ENCODE measurements at regions not wholly inside any gene's neighbourhood (a gene's known extent, or its start where the extent isn't known, plus 50 kb on each side); places are given as distances from the start of the nearest gene placed in this dataset.

DNA sequence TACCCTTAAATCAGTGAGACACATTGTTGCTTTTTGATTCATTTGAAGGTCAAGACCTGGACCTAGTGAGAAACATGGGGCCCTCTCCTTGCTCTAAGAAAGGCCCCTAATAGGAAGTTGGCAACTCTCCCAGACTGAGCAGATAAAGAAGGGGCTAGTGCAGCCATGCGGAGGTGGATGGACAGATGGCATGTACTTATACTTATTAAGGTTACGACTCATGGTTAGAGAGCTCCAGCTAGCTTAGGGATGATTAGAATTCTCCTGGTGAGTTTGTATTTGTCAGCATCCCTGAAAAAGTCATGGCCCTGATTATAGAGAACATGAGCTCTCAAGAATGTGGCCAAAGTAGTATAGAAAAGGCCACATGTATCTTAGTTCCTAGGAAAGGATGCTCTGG is 112.1 kb upstream of the BDNF start:
- Histone ChIP-seq H3K4me1 (ENCODE audit: insufficient read depth) (no peaks in the 10 kb centered on the region), H3K4me2 (no peak overlapping the region), H3K27me3 (ENCODE audit: insufficient read depth) (no peaks in the 10 kb centered on the region), H3F3A (replicated peaks; ENCODE audit: low read depth) (no peaks in the 10 kb centered on the region), H3K9me2 (ENCODE audit: insufficient read depth) (peaks cover 6% of the 10 kb centered on the region; the same call in 1 of the 2 replicates), H4K20me1 (replicated peaks; ENCODE audit: insufficient read depth) (no peaks in the 10 kb centered on the region), H3K27ac (ENCODE audit: low read depth) (no peak overlapping the region), H3K79me2 (replicated peaks; ENCODE audit: insufficient read depth) (no peaks in the 10 kb centered on the region), H2AFZ (no peak overlapping the region), H3K4me3 (no peak overlapping the region), H3K36me3 (ENCODE audit: insufficient read depth) (no peaks in the 10 kb centered on the region)
- TF ChIP-seq EZH2phosphoT487 (IDR thresholded peaks at IDR 0.05; ENCODE audit: unreplicated experiment), result no peak
- TF ChIP-seq STAT1 (IDR thresholded peaks at IDR 0.05; ENCODE audit: unreplicated experiment), result no peak
- no peak for TF ChIP-seq CREB1 (CRISPR knock-in tag; IDR thresholded peaks at IDR 0.05; ENCODE audit: low read depth)
- TF ChIP-seq ZNF331 (CRISPR knock-in tag; IDR thresholded peaks at IDR 0.05; ENCODE audit: low read depth), result no peak
- Mint-ChIP-seq H3K4me1 (no peaks in the 10 kb centered on the region), H3K27ac (no peak overlapping the region), H3K9me3 (no peaks in the 10 kb centered on the region), H3K27me3 (ENCODE audit: insufficient read depth, low read depth, poor library complexity) (no peaks in the 10 kb centered on the region), H3K4me3 (no peak overlapping the region), H3K36me3 (ENCODE audit: low read depth) (no peaks in the 10 kb centered on the region)
- ATAC-seq (no peak), DNase-seq (ENCODE audit: low spot score) (no peak)

DNA sequence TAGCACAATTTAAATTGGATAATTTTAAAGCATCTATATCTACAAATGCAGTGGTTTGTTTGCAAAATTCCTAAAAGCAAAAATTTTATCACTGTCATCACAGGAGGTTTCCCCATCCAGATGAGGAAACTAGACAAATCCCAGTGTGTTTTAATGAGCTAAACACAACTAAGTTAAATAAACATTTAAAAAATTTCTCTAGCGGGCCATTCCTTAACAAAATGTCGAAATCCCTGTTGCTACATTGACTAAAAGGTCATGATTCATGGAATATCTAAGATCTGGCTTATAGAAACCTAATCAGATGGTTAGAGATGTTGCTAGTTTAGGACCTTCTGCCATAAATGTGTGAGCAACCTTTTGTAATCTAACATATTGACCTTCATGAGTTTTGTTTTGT is 107.3 kb upstream of the BDNF start:
- no peak overlapping the region for H3K4me3 Mint-ChIP-seq
- H4K20me1 ChIP-seq (replicated peaks; ENCODE audit: insufficient read depth), result no peaks in the 10 kb centered on the region
- H3K4me1 Mint-ChIP-seq, result no peaks in the 10 kb centered on the region
- H3K36me3 ChIP-seq (ENCODE audit: insufficient read depth), result no peaks in the 10 kb centered on the region
- ATAC-seq (no peak), DNase-seq (ENCODE audit: low spot score) (no peak)
- H3K27me3 Mint-ChIP-seq (ENCODE audit: insufficient read depth, low read depth, poor library complexity), result no peaks in the 10 kb centered on the region
- H3K4me1 ChIP-seq (ENCODE audit: insufficient read depth), result no peaks in the 10 kb centered on the region
- H3K79me2 ChIP-seq (replicated peaks; ENCODE audit: insufficient read depth), result no peaks in the 10 kb centered on the region
- no peaks in the 10 kb centered on the region for H3K36me3 Mint-ChIP-seq (ENCODE audit: low read depth)
- H3K9me3 Mint-ChIP-seq, result no peaks in the 10 kb centered on the region
- no peak overlapping the region for H2AFZ ChIP-seq
- H3K4me3 ChIP-seq, result no peak overlapping the region
- no peak overlapping the region for H3K4me2 ChIP-seq
- H3F3A ChIP-seq (replicated peaks; ENCODE audit: low read depth), result no peaks in the 10 kb centered on the region
- H3K27ac ChIP-seq (ENCODE audit: low read depth), result no peak overlapping the region
- no peak overlapping the region for H3K27ac Mint-ChIP-seq
- no peaks in the 10 kb centered on the region for H3K27me3 ChIP-seq (ENCODE audit: insufficient read depth)
- H3K9me2 ChIP-seq (ENCODE audit: insufficient read depth), result no peaks in the 10 kb centered on the region
- TF ChIP-seq EZH2 (IDR thresholded peaks at IDR 0.05; ENCODE audit: low read depth, unreplicated experiment) (no peak), STAT1 (IDR thresholded peaks at IDR 0.05; ENCODE audit: unreplicated experiment) (no peak), CREB1 (CRISPR knock-in tag; IDR thresholded peaks at IDR 0.05; ENCODE audit: low read depth) (no peak), EZH2phosphoT487 (IDR thresholded peaks at IDR 0.05; ENCODE audit: unreplicated experiment) (no peak), ZNF331 (CRISPR knock-in tag; IDR thresholded peaks at IDR 0.05; ENCODE audit: low read depth) (no peak), JUNB (IDR thresholded peaks at IDR 0.05; ENCODE audit: unreplicated experiment) (no peak), NANOG (IDR thresholded peaks at IDR 0.05; ENCODE audit: borderline replicate concordance) (no peak)
- TF ChIP-seq, protein P1, sequence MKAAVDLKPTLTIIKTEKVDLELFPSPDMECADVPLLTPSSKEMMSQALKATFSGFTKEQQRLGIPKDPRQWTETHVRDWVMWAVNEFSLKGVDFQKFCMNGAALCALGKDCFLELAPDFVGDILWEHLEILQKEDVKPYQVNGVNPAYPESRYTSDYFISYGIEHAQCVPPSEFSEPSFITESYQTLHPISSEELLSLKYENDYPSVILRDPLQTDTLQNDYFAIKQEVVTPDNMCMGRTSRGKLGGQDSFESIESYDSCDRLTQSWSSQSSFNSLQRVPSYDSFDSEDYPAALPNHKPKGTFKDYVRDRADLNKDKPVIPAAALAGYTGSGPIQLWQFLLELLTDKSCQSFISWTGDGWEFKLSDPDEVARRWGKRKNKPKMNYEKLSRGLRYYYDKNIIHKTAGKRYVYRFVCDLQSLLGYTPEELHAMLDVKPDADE (IDR thresholded peaks at IDR 0.05), result no peak
- TF ChIP-seq, protein P2, sequence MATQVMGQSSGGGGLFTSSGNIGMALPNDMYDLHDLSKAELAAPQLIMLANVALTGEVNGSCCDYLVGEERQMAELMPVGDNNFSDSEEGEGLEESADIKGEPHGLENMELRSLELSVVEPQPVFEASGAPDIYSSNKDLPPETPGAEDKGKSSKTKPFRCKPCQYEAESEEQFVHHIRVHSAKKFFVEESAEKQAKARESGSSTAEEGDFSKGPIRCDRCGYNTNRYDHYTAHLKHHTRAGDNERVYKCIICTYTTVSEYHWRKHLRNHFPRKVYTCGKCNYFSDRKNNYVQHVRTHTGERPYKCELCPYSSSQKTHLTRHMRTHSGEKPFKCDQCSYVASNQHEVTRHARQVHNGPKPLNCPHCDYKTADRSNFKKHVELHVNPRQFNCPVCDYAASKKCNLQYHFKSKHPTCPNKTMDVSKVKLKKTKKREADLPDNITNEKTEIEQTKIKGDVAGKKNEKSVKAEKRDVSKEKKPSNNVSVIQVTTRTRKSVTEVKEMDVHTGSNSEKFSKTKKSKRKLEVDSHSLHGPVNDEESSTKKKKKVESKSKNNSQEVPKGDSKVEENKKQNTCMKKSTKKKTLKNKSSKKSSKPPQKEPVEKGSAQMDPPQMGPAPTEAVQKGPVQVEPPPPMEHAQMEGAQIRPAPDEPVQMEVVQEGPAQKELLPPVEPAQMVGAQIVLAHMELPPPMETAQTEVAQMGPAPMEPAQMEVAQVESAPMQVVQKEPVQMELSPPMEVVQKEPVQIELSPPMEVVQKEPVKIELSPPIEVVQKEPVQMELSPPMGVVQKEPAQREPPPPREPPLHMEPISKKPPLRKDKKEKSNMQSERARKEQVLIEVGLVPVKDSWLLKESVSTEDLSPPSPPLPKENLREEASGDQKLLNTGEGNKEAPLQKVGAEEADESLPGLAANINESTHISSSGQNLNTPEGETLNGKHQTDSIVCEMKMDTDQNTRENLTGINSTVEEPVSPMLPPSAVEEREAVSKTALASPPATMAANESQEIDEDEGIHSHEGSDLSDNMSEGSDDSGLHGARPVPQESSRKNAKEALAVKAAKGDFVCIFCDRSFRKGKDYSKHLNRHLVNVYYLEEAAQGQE (IDR thresholded peaks at IDR 0.05; ENCODE audit: unreplicated experiment), result no peak
- TF ChIP-seq, protein P3, sequence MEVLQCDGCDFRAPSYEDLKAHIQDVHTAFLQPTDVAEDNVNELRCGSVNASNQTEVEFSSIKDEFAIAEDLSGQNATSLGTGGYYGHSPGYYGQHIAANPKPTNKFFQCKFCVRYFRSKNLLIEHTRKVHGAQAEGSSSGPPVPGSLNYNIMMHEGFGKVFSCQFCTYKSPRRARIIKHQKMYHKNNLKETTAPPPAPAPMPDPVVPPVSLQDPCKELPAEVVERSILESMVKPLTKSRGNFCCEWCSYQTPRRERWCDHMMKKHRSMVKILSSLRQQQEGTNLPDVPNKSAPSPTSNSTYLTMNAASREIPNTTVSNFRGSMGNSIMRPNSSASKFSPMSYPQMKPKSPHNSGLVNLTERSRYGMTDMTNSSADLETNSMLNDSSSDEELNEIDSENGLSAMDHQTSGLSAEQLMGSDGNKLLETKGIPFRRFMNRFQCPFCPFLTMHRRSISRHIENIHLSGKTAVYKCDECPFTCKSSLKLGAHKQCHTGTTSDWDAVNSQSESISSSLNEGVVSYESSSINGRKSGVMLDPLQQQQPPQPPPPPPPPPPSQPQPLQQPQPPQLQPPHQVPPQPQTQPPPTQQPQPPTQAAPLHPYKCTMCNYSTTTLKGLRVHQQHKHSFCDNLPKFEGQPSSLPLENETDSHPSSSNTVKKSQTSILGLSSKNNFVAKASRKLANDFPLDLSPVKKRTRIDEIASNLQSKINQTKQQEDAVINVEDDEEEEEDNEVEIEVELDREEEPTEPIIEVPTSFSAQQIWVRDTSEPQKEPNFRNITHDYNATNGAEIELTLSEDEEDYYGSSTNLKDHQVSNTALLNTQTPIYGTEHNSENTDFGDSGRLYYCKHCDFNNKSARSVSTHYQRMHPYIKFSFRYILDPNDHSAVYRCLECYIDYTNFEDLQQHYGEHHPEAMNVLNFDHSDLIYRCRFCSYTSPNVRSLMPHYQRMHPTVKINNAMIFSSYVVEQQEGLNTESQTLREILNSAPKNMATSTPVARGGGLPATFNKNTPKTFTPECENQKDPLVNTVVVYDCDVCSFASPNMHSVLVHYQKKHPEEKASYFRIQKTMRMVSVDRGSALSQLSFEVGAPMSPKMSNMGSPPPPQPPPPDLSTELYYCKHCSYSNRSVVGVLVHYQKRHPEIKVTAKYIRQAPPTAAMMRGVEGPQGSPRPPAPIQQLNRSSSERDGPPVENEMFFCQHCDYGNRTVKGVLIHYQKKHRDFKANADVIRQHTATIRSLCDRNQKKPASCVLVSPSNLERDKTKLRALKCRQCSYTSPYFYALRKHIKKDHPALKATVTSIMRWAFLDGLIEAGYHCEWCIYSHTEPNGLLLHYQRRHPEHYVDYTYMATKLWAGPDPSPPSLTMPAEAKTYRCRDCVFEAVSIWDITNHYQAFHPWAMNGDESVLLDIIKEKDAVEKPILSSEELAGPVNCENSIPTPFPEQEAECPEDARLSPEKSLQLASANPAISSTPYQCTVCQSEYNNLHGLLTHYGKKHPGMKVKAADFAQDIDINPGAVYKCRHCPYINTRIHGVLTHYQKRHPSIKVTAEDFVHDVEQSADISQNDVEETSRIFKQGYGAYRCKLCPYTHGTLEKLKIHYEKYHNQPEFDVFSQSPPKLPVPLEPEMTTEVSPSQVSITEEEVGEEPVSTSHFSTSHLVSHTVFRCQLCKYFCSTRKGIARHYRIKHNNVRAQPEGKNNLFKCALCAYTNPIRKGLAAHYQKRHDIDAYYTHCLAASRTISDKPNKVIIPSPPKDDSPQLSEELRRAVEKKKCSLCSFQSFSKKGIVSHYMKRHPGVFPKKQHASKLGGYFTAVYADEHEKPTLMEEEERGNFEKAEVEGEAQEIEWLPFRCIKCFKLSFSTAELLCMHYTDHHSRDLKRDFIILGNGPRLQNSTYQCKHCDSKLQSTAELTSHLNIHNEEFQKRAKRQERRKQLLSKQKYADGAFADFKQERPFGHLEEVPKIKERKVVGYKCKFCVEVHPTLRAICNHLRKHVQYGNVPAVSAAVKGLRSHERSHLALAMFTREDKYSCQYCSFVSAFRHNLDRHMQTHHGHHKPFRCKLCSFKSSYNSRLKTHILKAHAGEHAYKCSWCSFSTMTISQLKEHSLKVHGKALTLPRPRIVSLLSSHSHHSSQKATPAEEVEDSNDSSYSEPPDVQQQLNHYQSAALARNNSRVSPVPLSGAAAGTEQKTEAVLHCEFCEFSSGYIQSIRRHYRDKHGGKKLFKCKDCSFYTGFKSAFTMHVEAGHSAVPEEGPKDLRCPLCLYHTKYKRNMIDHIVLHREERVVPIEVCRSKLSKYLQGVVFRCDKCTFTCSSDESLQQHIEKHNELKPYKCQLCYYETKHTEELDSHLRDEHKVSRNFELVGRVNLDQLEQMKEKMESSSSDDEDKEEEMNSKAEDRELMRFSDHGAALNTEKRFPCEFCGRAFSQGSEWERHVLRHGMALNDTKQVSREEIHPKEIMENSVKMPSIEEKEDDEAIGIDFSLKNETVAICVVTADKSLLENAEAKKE (CRISPR knock-in tag; IDR thresholded peaks at IDR 0.05), result no peak
